GM18861 (cell line): ENCODE measurements at regions not wholly inside any gene's neighbourhood (a gene's known extent, or its start where the extent isn't known, plus 50 kb on each side); places are given as distances from the start of the nearest gene placed in this dataset.

Source experiments
- ATAC-seq: cut with Tn5 transposase; IDR thresholded peaks from one replicate; pipeline ENCODE4 v1.9.1; 2021; ENCODE audit not compliant: unreplicated experiment

- ATAC-seq, result peak; percentile 37
Observed at GRCh38 chr9:36728651-36729520, 156.2 kb downstream of the MELK start.

GRCh38 chr9:36729906-36730305, 157.2 kb downstream of the MELK start:
- no peak for ATAC-seq

DNA sequence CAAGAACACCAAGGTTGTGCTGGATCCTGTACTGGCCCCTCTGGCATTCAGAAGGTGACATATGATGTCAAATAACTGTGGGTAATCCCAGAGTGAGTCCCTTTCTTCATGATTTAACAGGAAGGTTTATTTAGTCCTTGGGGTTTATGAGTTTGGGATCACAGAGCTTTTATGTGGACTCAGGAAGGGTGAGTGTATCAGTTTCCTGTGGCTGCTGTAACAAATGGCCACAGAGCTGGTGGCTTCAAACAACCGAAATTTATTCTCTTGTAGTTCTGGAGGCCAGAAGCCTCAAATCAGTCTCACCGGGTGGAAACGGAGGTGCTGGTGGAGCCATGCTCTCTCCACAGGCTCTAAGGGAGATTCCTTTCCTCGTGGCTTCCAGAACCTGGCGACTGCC, 157.7 kb downstream of the MELK start:
- ATAC-seq, result no peak

DNA sequence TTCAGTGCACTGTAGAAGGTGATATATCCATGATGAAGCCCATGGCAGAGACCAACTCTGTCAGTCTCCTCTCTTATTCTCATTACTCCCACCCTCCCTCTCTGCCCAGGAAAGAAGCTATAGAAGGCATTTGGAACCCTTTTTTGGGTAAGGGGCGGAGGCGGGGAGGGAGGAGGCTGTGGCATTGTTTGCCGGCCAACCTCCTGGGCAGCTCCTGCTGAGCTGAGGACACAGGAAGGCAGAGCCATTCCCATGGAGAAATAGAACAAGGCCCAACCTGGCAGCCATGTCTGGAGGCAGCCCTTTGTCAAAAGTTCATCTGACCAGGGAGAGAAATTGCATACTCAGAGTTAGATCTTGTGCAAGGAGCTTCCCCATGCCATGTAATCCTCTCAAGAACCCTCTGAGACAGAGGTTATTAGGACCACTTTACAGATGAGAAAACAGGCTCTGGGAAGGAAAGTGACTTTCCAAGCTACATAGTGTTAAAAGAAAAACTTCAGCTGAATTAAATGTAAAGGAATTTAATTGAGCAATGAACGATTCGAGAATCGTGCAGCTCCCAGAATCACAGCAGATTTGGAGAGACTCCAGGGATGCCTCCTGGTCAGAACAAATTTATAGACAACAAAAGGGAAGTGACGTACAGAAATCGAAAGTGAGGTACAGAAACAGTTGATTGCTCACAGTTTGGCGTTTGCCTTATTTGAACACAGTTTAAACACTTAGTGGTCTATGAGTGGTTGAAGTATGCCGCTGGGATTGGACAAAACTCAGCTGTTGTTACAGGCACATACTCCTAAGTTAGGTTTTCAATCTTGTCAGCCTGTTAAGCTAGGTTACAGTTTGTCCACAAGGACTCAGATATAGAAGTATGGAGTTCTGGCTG, 158.6 kb downstream of the MELK start:
- ATAC-seq, result no peak

DNA sequence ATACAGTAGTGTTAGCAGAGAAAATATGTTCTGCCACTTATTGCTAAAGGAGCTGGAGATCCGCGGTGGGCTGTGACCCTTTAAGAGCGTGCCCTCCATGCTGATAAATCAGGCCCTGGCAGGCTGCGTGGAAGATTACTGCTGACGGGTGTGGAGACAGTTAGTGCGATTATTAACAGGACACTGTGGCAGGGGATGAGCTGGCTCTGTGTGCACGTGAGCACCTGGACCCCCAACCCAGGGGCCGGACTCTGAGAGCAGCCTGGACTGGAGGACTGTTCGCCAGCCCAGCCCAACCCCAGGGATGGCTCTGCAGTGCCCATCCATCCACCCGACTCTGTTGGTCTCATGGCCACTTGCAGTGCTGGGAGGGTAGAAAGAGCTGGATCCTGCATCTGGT, 162.0 kb downstream of the MELK start:
- no peak for ATAC-seq

DNA sequence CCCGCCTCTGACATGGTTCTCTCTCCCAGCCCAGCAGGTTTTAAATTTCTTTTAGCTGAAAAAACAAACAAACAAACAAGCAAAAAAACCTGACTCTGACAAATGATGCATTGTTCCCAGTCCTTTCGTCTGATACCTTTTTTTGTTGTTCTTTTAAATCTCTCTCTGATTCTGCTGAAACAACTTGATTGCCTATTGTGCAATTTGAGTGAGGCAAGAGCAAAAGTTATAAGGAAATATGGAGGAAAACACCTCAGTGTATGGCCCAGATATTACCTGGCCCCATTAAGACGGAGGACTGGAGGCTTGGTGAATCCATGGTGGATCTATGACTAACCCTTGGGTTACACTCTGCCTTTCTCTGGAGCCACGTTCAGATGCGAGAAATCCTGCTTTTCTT, 164.0 kb downstream of the MELK start:
- no peak for ATAC-seq

DNA sequence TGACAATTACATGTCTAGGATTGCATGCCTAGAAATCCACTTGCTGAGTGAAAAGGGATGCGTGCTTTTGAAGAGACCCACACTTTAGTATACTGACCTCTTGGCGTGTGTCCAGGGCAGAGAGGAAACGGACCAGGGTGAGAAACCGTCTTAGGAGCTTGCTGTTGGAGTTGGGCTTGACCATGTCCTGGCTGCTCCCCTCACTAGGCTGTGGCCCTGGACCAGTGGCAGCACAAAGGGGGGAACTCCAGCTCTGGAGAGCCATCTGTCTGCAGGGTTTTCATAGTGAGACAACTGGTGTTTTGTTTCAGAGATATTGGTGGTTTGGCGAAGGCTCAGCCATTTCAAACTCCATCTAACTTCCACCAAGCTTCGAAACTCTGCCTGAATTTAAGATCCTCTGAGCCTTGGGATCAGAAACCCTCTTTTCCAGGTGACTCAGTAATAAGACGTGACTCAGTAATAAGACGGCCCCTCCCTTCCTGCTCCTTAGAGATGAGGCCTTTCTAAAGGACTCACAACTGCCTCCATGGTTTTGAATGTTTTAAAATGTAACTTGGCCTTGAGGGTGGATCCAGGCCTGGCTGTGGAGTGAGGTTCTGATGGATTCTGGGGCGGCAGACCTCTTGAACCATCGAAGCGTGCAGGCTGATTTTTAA, 165.8 kb downstream of the MELK start:
- ATAC-seq, result no peak

- ATAC-seq, result no peak
Observed at GRCh38 chr9:36739373-36740116, 166.8 kb downstream of the MELK start.

DNA sequence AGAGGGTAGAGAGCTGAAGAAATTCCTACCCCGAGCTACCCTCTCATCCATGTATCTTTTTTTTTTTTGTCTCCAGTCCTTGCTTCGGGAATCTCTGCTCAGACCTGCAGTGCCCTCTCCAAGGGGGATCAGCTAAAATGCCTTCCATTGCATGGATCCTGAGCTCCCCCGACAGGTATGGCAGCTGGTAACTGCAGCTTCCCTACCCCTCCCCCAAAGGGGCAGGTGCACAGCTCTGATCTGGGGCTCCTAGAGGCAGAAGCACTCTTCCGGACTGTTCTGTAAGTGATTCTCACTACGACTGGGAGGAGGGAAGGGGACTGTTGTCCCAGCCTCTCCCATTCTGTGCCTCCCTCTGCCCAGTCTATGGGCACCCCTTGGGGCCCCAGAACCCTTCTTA, 169.6 kb downstream of the MELK start:
- no peak for ATAC-seq

DNA sequence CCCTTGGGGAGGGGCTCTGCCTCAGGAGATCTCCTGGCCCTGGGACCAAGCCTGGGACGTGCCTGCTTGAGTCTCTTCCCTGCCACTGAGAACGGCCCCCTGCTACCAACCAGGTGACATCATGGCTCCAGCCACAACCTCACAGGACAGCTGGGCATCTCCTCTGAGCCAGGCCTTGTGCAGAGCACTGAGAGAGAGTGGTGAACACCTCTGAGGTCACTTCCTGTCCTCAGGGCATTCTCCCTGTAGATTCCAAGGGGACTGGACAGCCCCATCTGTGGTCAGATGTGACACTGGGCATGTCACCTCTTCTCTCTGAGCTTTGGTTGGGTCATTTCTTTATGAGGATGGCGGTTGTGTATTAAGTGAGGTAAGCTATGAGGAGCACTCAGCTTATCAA, 172.0 kb downstream of the MELK start:
- ATAC-seq, result no peak

GRCh38 chr9:36745977-36746376, 173.3 kb downstream of the MELK start:
- ATAC-seq, result no peak

GRCh38 chr9:36746415-36746814, 173.7 kb downstream of the MELK start:
- ATAC-seq, result no peak

DNA sequence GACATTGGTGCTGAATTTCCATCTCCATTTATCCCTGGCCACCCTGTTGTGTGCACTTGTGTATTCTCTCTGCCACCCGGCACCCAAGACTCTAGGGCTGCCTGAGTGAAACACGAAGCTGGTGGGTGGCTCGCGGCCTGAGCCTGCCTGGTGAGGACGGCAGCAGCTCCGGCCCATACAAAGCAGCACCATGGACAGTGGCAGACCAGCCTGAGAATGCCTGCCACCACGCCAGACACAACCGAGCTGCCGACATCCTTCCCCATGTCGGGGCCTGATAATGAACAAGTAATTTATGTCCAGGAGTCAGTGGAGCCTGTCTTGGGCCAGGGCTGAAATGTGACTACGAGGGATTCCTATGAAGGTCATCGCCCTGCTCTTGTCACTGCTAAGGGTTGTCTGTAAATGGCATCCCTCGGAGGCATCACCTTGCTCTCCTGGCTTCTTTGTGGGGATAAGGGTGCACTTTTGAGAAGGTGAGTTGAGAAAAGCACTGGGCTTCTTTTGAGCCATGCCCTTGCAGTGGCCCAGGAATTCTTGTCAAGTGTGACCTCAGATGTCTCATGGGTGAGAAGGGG, 175.7 kb downstream of the MELK start:
- no peak for ATAC-seq

GRCh38 chr9:36749461-36749860, 176.8 kb downstream of the MELK start:
- ATAC-seq, result no peak

- ATAC-seq, result no peak
Observed at GRCh38 chr9:36750630-36751029, 177.9 kb downstream of the MELK start.

GRCh38 chr9:36755019-36755418, 182.3 kb downstream of the MELK start:
- ATAC-seq, result no peak

GRCh38 chr9:36759141-36759540, 186.4 kb downstream of the MELK start:
- no peak for ATAC-seq

GRCh38 chr9:36759976-36760375, 187.3 kb downstream of the MELK start:
- ATAC-seq, result no peak

DNA sequence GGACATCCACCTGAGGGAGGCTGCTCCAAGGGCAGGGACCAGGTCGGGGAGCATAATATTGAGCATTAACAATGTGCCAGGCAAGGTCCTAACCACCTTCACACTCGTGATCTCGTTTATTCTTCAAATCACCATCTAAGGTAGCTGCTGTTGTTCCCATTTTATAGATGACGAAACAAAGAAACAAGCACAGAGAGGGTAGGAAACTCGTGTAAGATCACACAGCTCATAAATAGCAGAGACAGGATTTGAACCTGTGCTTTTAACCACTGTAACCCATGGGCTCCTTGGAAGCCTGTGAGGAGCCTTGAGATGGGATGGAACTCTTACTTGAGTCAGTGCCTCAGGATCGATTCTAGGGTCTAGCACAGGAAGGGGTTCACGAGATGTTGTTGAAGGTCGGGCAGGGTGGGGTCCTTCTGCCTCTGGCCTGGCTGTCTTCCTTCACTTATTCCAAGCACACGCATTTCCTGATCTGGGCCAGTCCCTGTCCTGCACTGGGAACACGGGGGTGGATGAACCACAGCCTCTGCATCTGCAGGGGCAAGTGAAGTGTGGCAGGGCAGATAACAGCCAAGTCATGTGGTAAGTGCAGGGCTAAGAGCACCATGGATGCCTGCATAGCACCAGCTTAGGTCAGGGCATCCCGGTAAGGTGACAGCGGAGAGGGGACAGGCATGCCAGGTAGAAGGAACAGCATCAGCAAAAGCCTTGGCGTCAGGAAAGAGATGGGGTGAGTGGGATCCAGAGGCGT, 188.1 kb downstream of the MELK start:
- ATAC-seq, result no peak

DNA sequence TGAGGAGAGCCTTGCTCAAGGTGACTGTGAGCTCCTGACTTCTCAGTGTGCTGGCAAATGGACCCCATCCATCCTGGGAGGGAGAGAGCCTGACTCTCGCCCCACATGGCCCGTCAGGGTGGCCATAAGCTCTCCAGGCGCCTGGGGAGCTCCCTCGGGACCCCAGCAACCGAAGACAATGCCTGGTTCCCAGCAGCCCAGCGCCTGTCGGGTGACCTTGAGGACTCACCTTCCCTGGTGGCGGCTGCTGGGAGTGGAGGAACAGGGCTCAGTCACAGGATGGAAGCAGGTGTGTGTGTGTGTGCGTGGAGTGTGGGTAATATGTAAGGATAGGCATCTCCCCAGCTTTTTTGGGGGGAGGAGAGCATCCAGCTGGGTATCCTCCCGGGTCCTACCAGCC, 190.3 kb downstream of the MELK start:
- no peak for ATAC-seq
